Brain microvascular endothelial cell (primary cell): ENCODE measurements at regions not wholly inside any gene's neighbourhood (a gene's known extent, or its start where the extent isn't known, plus 50 kb on each side); places are given as distances from the start of the nearest gene placed in this dataset.
"Not testable (repeated sequence)": the region's sequence is repeated elsewhere in the genome, so short reads cannot be mapped to it uniquely, and the experiment has no call there.

Experiments used
- DNase-seq: peaks from one replicate; pipeline ENCODE4 v3.0.0-alpha.2; 2020
- H3K27ac ChIP-seq: fragments of 250-450 bp; sonication (Bioruptor Pico); 2 replicates; pipeline ENCODE4 v1.5.1; 2020; ENCODE audit warnings: mild to moderate bottlenecking, moderate library complexity
- H3K27me3 ChIP-seq: fragments of 250-450 bp; sonication (Bioruptor Pico); replicated peaks from 2 replicates; pipeline ENCODE4 v1.5.1; 2020; ENCODE audit warnings: mild to moderate bottlenecking
- H3K36me3 ChIP-seq: fragments of 250-450 bp; sonication (Bioruptor Pico); replicated peaks from 2 replicates; pipeline ENCODE4 v1.5.1; 2020; ENCODE audit warnings: mild to moderate bottlenecking
- H3K4me3 ChIP-seq: 2 replicates; pipeline ENCODE4 v1.5.1; 2011; ENCODE audit warnings: low read depth, mild to moderate bottlenecking, control low read depth, low read length, moderate library complexity
- in situ Hi-C: cut with HindIII; loops from 2 replicates; pipeline ENCODE4 v1.10.0; 2017; ENCODE audit warnings: low sequenced_read_pairs, low pct_ligation_motif_present
- TF ChIP-seq, protein P1 (sequence below): IDR thresholded peaks from 2 replicates; pipeline ENCODE4 v1.5.1; 2011; ENCODE audit warnings: low read depth, mild to moderate bottlenecking, moderate library complexity, low read length, control low read depth, inconsistent platforms; ENCODE audit errors: missing control alignments

DNA sequence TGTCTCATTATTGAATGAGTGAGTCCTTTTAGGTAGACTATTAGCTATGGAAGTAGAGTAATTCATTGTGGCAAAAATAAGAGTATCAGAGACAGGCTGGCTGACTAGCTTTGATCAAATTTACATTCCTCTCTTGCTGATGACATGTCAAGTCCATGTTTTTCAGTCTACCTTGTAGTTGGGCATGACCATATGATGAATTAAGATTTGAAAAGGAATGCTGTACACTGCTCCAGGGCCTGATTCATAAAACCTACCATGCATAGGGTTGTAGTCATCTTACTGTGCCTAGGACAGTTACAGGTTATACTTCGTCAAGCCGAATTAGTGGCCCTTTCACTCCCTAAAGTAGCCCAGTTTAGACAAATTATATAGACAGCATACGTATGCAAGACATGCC lies 545.7 kb upstream of the MIS18BP1 start:
- Histone ChIP-seq H3K4me3 (no peak overlapping the region), H3K27me3 (no peaks in the 10 kb centered on the region), H3K27ac (no peak overlapping the region), H3K36me3 (no peaks in the 10 kb centered on the region)
- in situ Hi-C loops, result no loop called here
- DNase-seq, result no peak
- TF ChIP-seq, protein P1, sequence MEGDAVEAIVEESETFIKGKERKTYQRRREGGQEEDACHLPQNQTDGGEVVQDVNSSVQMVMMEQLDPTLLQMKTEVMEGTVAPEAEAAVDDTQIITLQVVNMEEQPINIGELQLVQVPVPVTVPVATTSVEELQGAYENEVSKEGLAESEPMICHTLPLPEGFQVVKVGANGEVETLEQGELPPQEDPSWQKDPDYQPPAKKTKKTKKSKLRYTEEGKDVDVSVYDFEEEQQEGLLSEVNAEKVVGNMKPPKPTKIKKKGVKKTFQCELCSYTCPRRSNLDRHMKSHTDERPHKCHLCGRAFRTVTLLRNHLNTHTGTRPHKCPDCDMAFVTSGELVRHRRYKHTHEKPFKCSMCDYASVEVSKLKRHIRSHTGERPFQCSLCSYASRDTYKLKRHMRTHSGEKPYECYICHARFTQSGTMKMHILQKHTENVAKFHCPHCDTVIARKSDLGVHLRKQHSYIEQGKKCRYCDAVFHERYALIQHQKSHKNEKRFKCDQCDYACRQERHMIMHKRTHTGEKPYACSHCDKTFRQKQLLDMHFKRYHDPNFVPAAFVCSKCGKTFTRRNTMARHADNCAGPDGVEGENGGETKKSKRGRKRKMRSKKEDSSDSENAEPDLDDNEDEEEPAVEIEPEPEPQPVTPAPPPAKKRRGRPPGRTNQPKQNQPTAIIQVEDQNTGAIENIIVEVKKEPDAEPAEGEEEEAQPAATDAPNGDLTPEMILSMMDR, result no peak

DNA sequence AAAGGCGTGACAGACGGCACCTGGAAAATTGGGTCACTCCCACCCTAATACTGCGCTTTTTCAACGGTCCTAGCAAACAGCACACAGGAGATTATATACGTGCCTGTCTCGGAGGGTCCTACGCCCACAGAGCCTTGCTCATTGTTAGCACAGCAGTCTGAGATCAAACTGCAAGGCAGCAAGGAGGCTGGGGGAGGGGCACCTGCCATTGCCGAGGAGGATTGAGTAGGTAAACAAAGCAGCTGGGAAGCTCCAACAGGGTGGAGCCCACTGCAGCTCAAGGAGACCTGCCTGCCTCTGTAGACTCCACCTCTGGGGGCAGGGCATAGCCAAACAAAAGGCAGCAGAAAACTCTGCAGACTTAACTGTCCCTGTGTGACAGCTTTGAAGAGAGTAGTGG lies 543.0 kb upstream of the MIS18BP1 start:
- H3K4me3 ChIP-seq, H3K27me3 ChIP-seq, H3K27ac ChIP-seq, H3K36me3 ChIP-seq, DNase-seq, in situ Hi-C loops: not testable (repeated sequence)

DNA sequence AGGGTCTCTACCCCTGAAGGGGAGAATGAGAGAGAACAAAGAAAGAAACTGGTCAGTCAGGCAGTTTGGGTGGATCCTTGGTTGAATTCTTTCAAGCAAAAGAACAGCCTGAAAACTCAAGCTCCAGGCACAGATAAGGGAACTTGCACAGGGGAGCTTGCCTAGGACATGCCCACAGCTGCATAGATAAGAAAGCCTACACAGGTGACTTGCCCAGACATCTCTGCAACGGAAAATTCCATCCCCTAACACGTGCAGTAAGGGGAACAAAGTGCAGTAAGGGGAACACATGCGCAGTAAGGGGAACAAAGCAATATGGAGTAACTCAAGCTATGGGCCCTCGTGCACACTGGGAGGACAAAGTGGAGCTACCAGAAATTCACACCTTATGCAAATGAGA lies 540.1 kb upstream of the MIS18BP1 start:
- Histone ChIP-seq H3K27me3 (no peaks in the 10 kb centered on the region), H3K27ac (no peak overlapping the region), H3K4me3 (no peak overlapping the region), H3K36me3 (no peaks in the 10 kb centered on the region)
- DNase-seq, result no peak
- TF ChIP-seq, protein P1, result no peak
- in situ Hi-C loops, result no loop called here

DNA sequence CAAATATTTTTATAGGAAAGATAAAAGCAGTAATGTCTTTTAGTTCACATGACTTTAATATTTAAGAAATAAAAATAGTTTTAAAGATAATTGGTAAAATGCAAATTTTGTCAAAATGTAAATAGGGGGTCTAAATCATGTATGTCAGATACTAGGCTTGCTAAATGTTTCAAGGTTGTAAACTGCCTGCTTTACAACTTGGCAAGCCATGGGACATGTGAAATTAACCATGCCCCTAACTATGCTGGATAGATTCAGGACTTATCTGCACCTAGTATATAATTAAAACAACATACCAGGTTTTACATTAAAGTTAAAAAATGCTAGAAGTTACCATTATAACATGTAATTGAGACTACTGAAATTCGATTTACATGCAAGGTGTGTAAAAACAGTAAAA lies 537.3 kb upstream of the MIS18BP1 start:
- H3K27ac ChIP-seq, result no peak overlapping the region
- H3K4me3 ChIP-seq, result no peak overlapping the region
- TF ChIP-seq, protein P1, result no peak
- H3K27me3 ChIP-seq, result no peaks in the 10 kb centered on the region
- DNase-seq, result no peak
- H3K36me3 ChIP-seq, result no peaks in the 10 kb centered on the region
- in situ Hi-C loops, result no loop called here

DNA sequence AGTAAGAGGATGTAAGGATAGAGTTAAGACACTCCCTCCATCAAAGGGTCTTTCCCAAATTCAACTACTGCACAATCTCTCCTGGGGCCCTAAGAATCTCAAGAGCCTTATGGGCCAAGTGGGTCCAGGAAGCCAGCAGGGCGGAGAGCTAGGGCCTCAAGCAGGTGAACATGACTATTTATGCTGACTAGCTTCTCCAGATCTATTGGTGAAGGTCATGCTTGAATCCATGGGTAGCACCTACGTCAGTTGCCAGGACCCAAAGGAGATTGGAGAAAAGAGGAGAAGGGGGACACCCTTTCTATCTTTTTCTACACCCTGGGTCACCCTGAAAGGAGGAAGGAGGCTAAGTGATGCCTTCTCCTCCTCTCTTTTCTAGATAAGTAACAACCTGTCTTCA lies 534.2 kb upstream of the MIS18BP1 start:
- DNase-seq, result no peak
- Histone ChIP-seq H3K27me3 (no peaks in the 10 kb centered on the region), H3K36me3 (no peaks in the 10 kb centered on the region), H3K27ac (no peak overlapping the region), H3K4me3 (no peak overlapping the region)
- TF ChIP-seq, protein P1, result no peak
- in situ Hi-C loops, result no loop called here

DNA sequence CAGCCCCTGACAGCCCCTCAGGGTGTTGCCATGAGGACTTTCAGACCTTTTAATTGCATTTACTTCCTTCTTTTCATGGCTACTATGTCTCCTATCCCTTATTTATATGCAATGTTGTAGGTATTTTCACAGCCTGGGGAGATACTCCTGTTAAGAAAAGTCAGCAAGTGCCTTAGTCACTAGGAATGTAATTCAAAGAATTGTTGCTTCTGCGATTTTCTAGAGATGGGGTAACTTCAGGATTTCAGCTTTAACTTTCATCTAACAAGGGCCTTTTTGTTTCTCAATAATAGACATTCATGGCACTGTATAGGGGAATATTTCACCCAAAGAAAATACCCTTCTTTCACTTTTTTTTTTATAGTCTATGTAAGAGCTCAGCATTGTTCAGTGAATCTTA lies 533.3 kb upstream of the MIS18BP1 start:
- H3K27me3 ChIP-seq, result no peaks in the 10 kb centered on the region
- in situ Hi-C loops, result no loop called here
- DNase-seq, result no peak
- H3K36me3 ChIP-seq, result no peaks in the 10 kb centered on the region
- TF ChIP-seq, protein P1, result no peak
- H3K27ac ChIP-seq, result no peak overlapping the region
- H3K4me3 ChIP-seq, result no peak overlapping the region

DNA sequence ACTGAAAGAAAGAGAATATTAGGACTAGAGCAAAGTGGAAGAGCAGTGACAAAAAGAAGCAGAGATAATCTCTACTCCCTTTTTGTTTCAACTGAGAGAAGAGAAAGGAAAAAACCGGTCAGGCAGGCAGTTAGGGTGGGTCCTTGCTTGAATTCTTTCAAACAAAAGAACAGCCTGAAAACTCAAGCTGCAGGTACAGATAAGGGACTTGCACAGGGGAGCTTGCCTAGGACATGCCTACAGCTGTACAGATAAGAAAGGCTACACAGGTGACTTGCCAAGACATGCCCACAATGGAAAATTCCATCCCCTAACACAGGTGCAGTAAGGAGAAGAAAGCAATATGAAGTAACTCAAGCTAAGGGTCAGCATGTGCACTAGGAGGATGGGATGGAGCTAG lies 532.2 kb upstream of the MIS18BP1 start:
- no peak overlapping the region for H3K4me3 ChIP-seq
- no peak for DNase-seq
- TF ChIP-seq, protein P1, result no peak
- H3K36me3 ChIP-seq, result no peaks in the 10 kb centered on the region
- H3K27ac ChIP-seq, result no peak overlapping the region
- no peaks in the 10 kb centered on the region for H3K27me3 ChIP-seq
- in situ Hi-C loops, result no loop called here
